DOHH2 (cell line): ENCODE measurements at regions not wholly inside any gene's neighbourhood (a gene's known extent, or its start where the extent isn't known, plus 50 kb on each side); places are given as distances from the start of the nearest gene placed in this dataset.

Experiments used
- EZH2phosphoT487 ChIP-seq: fragments of 200-600 bp; sonication (generic); IDR thresholded peaks from 2 replicates; pipeline ENCODE4 v1.6.1; 2017; ENCODE audit warnings: borderline replicate concordance, mild to moderate bottlenecking, antibody characterized with exemption, low read length, moderate library complexity, mixed read lengths
- TF ChIP-seq, protein P1 (sequence below): fragments of 200-600 bp; sonication (generic); IDR thresholded peaks from one replicate; pipeline ENCODE4 v1.5.1; 2014; ENCODE audit warnings: antibody characterized with exemption, mild to moderate bottlenecking, low read depth, low read length; ENCODE audit not compliant: poor library complexity, severe bottlenecking

DNA sequence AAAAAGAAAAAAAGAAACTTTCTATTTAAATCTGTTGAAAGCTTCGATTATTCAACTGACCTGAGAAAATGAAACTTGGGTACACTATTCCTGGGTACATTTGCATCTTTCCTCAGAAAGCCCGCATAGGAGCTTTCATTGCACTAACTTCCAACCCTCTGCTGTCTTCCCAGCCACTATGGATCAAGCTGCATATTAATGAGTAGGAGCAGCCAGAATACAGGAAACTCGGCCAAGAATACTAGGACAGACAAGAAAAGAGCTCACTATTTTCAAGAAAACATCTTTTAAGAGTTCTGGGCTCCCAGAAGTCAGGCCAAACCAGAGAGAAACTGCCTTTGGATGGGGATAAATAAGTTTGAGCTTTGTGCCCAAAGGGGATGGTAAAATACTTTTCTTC is 135.0 kb upstream of the CCDC28A start:
- TF ChIP-seq, protein P1, sequence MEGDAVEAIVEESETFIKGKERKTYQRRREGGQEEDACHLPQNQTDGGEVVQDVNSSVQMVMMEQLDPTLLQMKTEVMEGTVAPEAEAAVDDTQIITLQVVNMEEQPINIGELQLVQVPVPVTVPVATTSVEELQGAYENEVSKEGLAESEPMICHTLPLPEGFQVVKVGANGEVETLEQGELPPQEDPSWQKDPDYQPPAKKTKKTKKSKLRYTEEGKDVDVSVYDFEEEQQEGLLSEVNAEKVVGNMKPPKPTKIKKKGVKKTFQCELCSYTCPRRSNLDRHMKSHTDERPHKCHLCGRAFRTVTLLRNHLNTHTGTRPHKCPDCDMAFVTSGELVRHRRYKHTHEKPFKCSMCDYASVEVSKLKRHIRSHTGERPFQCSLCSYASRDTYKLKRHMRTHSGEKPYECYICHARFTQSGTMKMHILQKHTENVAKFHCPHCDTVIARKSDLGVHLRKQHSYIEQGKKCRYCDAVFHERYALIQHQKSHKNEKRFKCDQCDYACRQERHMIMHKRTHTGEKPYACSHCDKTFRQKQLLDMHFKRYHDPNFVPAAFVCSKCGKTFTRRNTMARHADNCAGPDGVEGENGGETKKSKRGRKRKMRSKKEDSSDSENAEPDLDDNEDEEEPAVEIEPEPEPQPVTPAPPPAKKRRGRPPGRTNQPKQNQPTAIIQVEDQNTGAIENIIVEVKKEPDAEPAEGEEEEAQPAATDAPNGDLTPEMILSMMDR: no peak
- TF ChIP-seq EZH2phosphoT487: no peak
